SK-N-SH (cell line): ENCODE measurements at regions not wholly inside any gene's neighbourhood (a gene's known extent, or its start where the extent isn't known, plus 50 kb on each side); places are given as distances from the start of the nearest gene placed in this dataset.

Experiments
- EZH2phosphoT487 ChIP-seq: fragments of 200-600 bp; sonication (generic); IDR thresholded peaks from 2 replicates; pipeline ENCODE4 v1.6.1; 2017; ENCODE audit warnings: low read depth, mixed run types, mild to moderate bottlenecking, antibody characterized with exemption, moderate library complexity, borderline replicate concordance
- JUND ChIP-seq: IDR thresholded peaks from 2 replicates; pipeline ENCODE4 v1.4.0; 2012
- POLR2AphosphoS5 ChIP-seq: IDR thresholded peaks from 2 replicates; pipeline ENCODE4 v1.6.1; 2012; ENCODE audit warnings: low read depth, low read length
- RAD21 ChIP-seq: IDR thresholded peaks from 2 replicates; pipeline ENCODE4 v1.6.1; 2012; ENCODE audit warnings: mild to moderate bottlenecking, low read length
- YY1 ChIP-seq: IDR thresholded peaks from 2 replicates; pipeline ENCODE4 v1.4.0; 2012; ENCODE audit warnings: low read depth, mild to moderate bottlenecking
- TF ChIP-seq, protein P1 (sequence below): fragments of 200-600 bp; sonication (generic); IDR thresholded peaks from 2 replicates; pipeline ENCODE4 v1.6.1; 2017; ENCODE audit warnings: antibody characterized with exemption, mild to moderate bottlenecking, moderate library complexity
- TF ChIP-seq, protein P2 (sequence below): IDR thresholded peaks from 2 replicates; pipeline ENCODE4 v1.6.1; 2012; ENCODE audit warnings: mild to moderate bottlenecking, low read depth, low read length, moderate library complexity

DNA sequence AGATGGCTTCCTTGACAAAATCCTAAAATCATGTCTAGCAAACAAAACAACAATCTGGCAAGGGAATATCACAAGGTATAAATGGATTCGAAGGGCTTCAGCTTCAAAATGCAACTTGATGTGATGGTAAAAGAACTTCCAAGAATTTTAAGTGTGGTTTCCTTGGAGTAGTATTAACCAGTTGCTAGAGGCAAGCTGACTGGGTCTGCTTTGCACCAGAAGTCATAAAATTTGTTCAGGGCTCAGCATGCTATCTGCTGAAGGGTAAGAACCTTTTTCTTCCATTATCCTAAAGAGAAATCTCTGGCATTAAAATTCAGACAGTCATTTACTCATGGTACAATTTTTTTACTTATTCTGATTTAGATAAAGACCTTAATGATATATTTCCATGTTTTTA, 516.7 kb downstream of the TXNL1 start:
- TF ChIP-seq POLR2AphosphoS5 = no peak
- TF ChIP-seq, protein P1, sequence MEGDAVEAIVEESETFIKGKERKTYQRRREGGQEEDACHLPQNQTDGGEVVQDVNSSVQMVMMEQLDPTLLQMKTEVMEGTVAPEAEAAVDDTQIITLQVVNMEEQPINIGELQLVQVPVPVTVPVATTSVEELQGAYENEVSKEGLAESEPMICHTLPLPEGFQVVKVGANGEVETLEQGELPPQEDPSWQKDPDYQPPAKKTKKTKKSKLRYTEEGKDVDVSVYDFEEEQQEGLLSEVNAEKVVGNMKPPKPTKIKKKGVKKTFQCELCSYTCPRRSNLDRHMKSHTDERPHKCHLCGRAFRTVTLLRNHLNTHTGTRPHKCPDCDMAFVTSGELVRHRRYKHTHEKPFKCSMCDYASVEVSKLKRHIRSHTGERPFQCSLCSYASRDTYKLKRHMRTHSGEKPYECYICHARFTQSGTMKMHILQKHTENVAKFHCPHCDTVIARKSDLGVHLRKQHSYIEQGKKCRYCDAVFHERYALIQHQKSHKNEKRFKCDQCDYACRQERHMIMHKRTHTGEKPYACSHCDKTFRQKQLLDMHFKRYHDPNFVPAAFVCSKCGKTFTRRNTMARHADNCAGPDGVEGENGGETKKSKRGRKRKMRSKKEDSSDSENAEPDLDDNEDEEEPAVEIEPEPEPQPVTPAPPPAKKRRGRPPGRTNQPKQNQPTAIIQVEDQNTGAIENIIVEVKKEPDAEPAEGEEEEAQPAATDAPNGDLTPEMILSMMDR = no peak
- no peak for TF ChIP-seq RAD21
- TF ChIP-seq EZH2phosphoT487 = no peak
- TF ChIP-seq, protein P2, sequence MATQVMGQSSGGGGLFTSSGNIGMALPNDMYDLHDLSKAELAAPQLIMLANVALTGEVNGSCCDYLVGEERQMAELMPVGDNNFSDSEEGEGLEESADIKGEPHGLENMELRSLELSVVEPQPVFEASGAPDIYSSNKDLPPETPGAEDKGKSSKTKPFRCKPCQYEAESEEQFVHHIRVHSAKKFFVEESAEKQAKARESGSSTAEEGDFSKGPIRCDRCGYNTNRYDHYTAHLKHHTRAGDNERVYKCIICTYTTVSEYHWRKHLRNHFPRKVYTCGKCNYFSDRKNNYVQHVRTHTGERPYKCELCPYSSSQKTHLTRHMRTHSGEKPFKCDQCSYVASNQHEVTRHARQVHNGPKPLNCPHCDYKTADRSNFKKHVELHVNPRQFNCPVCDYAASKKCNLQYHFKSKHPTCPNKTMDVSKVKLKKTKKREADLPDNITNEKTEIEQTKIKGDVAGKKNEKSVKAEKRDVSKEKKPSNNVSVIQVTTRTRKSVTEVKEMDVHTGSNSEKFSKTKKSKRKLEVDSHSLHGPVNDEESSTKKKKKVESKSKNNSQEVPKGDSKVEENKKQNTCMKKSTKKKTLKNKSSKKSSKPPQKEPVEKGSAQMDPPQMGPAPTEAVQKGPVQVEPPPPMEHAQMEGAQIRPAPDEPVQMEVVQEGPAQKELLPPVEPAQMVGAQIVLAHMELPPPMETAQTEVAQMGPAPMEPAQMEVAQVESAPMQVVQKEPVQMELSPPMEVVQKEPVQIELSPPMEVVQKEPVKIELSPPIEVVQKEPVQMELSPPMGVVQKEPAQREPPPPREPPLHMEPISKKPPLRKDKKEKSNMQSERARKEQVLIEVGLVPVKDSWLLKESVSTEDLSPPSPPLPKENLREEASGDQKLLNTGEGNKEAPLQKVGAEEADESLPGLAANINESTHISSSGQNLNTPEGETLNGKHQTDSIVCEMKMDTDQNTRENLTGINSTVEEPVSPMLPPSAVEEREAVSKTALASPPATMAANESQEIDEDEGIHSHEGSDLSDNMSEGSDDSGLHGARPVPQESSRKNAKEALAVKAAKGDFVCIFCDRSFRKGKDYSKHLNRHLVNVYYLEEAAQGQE = no peak
- no peak for TF ChIP-seq YY1
- no peak for TF ChIP-seq JUND
